GM21529 (cell line): ENCODE measurements at regions not wholly inside any gene's neighbourhood (a gene's known extent, or its start where the extent isn't known, plus 50 kb on each side); places are given as distances from the start of the nearest gene placed in this dataset.

Experiments
- ATAC-seq: cut with Tn5 transposase; IDR thresholded peaks from one replicate; pipeline ENCODE4 v1.9.1; 2021; ENCODE audit not compliant: unreplicated experiment

DNA sequence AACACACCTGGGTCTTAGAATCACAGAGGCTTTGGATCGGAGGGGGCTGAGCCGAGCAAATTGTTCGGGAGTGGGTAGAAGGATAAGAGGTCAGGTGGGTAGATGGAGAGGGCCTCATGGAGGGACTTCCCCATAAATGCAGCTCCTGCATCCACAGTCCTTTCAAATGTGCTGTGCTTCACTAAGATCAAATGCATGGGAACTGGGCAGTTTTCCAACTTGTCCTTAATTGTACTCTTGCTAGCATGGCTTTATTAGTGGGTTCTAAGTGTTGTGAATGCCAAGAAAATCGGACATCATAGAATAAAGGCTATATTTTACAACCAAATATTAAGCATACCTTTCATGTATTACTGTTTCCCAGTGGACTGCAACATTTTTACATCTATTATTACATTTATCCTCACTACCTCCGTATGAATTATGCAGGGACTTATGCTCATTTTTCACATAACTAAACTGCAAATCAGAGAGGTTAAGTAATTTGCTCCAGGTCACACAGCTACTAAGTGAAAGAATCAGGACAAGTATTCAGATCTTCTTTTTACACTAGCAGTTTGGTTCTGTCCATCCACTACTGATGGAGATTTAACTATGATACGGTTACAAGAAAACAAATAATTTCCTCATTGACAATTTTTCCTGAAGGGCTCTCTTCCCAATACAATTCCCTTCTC, 174.5 kb upstream of the RUNX1 start:
- ATAC-seq: no peak

DNA sequence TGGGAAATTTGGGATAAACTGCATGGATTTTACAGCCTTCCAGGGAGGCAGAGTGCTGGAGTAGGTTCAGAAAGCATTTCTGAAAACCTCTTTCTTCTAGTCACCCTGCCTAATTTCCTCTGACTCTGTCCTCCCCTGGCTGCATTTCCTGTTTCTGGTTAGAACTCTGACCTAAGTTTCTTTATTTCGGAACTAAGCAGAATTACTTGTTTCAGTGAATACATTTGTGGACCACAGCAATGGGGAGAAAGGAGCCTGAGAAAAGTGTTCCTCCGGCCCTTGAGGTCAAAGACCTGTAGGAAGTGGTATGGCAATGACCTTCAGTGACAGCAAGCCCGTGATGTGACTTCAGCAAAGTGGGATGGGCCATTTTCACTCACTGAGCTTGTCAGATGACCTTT, 173.4 kb upstream of the RUNX1 start:
- peak; percentile 52 for ATAC-seq

DNA sequence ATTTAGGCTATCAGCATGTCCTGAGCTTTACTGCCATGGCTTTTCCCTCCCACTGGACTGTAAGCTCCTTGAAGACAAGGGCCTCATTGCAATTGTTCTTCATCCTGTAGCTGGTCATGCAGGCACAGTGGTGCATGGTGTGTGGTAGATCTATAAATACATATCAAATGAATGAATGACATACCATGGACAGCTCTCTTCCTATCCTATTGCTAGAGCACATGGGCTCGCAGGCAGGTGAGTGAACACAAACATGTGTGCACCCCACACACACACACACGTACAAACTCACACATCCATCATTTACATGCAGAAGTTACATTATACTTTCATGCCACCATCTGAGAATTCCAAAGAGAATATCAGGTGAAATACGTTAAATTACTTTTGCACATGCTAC, 172.9 kb upstream of the RUNX1 start:
- no peak for ATAC-seq

DNA sequence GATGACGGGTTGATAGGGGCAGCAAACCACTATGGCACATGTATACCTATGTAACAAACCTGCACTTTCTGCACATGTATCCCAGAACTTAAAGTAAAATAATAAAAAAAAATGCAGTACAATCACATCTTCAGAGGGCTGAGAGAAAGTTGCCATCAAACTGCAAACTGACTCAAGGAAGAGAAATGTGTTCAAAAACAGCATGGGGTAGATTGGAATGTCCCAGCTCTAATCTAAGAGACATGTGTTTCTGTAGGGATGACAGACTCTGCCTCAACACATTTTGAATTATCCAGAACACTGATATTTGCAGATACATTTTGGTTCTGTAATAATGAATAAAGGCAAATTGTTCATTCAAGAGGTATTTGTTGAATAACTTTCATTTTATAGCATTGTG, 171.2 kb upstream of the RUNX1 start:
- ATAC-seq: no peak

DNA sequence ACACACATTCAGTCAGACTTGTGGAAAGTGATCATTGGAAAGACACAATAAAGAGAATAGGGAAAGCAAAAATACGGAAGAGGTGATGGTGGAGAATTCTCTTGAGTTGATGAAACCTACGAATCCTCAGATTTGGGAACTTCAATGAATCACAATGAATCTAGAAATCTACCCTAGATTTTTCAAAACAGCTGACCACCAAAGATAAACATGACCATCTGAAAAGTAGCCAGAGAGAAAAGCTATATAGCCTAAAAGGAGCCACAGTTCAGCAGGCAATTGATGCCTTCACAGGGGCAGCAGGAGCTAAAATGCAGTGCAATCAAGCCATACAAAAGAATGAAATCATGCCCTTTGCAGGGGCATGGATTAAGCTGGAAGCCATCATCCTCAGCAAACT, 170.6 kb upstream of the RUNX1 start:
- ATAC-seq: no peak

DNA sequence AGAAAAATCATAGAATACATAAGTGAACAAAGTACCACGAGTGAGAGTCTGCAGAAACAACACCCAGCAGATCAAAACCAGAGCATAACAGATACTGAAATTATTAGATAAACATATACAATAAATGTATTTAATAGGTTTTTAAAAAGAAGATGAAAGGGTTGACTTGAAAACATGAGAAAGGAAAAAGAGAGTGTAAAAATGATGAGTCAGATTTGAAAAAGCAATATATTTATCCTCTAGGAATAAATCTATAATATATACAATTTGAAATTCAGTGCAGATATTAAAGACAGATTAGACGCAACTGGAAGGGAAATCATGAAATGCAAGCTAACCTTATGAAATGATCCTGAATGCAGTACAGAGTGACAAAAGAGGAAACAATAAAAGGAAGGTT, 170.2 kb upstream of the RUNX1 start:
- ATAC-seq: no peak

DNA sequence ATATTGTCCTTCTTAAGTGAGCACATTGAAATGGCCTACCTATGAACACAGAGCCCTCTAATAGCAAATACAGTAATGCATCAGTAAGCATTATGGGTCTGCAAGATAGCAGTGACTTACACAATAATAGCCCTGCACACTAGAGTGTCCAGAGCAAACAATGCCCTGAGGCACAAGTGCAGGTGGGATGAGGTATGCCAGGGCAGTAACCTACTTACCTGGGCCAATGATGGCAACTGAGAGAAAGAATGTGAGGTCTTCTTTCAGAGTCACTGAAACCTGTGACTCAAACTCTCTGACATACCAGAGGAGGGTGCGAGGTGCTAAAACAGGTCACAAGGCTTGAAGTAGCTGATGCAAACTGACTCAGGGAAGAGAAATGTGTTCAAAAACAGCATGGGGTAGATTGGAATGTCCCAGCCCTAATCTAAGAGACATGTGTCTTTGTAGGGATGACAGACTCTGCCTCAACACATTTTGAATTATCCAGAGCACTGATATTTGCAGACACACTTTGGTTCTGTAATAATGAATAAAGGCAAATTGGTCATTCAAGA, 168.5 kb upstream of the RUNX1 start:
- ATAC-seq: no peak

DNA sequence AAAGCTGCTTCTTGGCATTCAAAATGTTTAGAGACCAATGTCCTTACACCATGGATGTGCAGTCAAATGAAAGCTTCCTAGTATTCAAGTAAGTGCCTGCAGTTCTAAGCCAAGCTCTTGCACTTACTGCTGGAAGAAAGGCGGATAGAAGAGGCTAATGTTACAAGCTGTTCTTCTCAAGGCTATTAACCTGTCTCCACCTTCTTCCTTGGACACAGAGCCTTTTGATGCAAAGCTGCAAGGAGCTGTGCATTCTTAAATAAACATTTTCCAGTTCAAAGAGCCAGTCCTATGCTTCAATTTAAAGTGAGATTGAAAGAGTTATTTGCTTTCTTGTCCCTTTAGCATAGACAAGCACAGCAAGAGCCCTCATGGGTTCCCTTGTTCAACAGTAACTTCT, 167.9 kb upstream of the RUNX1 start:
- ATAC-seq: no peak

DNA sequence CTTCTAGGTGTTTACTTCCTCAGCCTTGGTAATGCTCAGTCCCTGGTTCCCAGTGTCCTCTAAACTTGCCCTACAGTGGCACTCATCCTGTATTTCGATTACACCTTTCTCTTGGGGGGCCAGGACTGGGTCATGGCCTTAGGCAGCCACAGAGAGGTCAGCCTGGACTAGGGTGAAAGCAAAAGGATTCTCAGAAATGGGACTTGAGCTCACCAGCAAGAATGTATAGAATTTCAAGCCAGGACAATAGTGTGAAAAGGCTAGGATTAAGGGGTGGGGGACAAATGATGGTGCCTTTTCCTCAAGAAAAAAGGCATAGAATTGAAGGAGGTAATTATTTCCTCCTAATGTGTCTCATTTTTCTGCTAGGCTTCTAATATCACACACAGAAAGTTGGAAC, 166.8 kb upstream of the RUNX1 start:
- no peak for ATAC-seq

DNA sequence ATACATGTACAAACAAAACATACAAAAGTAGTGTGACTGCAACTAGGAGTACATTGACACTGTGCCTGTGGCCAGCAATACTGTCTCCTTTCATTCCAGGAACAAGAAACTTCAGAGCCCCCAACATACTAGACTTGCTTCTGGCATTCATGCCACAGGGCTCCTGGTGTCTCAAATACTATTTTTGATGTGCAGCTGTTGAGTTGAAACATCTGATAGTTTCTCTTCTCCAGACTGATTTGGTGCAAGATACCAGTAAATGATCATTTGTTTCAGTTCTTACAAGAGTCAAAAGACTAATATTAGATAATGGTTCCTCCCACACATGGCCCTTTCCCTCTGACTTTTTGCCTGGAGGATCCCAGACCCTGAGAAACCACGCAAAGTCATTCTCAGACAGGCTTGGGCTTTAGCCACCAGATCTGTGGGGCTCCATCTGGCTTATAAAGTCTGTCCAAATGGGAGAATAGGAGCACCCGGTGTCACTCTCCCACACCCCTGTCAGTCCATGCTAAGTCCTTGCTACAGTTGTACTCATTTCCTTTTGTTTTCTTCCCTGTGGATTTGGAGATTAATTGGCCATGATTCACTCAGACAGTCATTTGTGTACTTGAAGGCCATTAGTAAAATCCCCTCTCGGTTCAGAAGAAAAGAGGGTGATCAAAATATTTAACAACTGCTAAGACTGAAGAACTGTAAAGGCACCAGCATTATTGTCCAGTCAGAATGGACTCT, 163.5 kb upstream of the RUNX1 start:
- no peak for ATAC-seq

DNA sequence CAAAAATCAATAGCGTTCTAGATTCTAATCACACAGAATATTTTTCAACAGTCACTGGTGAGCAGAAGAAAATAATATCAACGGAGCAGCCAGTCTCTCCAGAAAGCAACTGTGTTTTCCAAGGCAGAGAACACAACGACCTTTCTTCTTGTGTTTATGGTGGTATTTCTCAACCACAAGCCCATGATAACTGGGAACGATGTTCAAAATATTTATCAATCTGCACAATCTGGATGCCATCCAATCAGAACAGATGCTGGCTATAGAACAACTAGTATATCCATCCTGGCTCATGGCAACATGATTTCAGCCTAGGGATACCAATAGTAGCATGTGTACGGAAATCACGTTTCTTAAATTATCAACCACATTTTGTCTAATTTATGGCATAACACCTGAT, 162.7 kb upstream of the RUNX1 start:
- no peak for ATAC-seq

DNA sequence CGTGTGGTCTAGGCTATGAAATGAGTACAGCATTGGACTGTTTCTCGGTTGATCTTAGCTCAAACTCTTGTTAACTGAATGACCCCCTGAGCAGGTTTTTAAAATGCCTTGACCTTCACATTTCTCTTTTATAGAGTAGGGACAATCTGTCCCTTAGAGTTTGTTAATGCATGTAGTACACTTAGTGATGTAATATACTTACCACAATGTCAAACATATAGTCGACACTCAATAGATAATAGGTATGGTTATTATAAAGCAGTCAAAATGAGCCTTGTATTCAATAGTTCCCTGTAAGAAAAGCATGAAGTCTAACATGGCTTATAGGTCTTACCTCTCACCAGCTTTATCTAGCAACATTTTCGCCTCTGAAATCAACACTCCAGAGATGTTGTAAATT, 161.0 kb upstream of the RUNX1 start:
- no peak for ATAC-seq

DNA sequence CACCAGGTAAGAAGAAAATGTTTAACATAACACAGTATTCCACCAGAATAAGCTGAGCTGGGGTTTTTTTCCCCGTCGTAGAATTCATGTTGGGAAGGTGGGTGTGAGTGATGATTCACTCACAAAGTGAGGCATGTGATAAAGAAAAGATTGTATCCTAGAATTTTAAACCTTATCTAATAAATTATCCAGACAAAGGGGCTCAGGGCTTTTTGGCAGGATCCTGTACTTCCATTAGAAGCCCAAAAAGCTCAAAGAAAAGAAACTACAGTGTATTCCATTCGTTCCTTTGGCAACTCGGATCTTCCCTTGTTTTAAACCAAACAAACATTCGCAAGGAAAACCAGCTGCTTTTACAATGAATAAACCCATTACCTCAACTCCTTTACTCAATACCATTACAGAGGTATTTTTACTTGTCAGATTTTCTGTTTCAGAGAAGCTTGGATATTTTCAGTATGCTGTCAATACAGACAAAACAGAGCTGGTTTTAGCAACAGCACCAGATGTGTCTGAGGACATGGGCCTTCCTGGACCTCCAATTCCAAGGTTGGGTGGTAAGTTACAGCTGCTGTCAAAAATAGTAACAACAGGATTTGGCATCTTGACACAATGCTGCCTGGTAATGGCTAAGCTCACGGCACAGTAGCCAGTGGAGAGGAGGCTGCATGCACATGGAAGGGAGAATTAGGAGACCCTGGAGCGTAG, 159.9 kb upstream of the RUNX1 start:
- no peak for ATAC-seq

DNA sequence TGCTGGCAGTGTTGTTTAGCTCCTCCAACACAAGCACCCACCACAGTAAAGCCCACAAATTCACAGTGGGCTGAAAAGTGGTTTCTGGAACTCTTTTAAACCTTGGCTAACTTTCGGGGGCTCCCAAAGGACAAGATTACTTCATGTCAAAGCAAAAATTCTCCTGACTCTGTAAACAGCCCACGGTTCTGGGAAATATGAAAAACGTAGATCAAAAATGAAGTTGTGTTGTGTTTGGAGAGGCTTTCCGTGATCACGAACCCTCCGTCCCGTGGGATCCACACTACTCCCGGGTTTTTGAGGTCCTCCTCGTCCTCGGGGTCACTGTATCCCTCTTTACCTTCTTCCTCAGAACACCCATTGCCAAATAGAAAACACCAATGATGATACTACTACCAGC, 159.0 kb upstream of the RUNX1 start:
- no peak for ATAC-seq

DNA sequence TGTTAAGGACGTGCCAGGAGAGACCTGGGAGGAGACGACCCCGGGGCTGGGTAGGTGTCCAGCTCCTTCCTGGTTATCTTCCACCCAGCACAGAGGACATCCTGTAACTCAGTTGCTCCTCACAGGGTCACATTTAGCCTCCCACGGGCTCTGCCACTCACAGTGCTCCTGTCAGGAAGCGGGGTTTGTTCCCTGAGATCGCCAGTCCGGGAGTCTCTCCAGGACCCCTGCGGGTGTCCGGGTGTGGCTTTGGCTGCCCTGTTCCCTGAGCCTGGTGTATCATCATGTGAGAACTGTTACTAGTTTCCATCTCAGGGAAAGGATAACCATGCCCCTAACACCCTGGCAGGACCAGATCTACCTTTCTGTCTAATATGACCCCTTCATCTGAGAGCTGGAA, 158.2 kb upstream of the RUNX1 start:
- no peak for ATAC-seq

DNA sequence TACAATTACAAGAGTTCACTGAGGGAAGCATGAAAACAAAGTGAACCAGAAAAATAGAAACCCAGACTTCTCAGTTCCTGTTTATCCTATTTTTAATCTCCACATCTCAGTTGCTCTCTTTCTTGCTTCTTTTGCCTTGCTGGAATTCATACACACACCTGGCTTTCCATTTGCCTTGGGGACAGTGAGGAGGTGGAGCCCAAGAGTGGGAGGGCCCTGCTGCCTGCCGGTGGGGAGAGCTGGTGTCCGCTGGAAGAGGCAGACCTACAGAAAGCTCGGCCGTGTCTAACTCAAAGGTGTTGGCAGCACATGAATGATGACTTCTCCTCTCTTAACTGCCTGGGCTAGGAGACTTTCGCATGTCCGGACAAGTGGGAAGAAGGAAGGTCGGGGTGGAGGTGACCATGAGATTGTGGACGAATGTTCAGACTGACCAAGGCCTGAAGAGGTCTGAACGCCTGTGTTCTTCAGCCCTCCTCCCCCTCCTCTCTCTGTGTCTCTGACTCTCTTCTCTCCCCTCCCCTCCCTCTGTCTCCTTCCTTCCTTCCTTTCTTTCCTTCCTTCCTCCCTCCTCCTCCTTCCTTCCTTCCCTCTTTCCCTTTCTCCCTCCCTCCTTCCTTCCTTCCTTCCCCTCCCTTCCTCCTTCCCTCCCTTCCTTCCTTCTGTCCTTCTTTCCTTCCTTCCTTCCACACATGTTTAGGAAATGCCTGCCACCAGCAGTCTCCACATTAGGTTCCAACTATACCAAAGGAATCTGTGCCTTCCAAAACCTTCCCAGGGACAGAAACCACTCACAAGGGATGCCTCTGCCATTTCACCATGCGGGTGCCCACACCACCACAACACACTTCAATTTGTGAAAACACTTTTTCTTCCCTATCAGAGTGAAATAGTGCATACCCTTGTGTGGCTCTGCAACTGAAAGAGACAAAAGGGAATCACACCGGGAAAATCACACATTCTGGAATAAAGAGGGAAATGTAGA, 157.3 kb upstream of the RUNX1 start:
- peak; percentile 62 for ATAC-seq

DNA sequence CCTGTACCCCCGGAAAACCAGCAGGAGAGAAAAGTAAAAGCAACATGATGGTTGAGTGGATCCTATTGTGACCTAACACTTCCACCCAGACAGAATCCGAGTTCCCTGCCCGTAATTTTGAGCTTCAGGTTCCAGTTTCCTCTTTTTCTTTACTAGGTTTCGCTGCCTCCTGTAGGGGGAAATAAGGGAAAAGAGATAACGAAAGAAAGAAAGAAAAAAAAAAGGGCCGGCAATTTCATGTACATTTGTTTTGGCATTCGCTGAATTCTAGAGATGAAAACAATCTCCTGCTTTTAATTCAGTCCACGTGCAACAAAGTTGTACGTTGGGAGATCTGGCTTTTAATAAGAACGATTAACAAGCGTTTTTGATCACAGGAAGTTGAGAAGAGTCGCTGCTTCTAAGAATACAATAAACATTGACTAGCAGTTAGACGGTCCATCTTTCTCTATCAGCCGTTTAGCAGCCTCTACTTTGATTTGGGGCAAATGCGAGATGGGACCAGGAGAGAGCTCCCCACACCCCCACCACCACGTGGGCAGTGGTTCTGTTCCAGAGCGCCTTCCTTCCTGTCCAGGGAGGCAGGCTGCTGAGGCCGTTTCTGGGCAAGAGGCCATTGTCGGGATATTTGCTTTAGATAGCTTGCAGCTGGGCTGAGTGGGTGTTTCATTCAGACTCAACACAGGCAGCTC, 155.9 kb upstream of the RUNX1 start:
- ATAC-seq: no peak

DNA sequence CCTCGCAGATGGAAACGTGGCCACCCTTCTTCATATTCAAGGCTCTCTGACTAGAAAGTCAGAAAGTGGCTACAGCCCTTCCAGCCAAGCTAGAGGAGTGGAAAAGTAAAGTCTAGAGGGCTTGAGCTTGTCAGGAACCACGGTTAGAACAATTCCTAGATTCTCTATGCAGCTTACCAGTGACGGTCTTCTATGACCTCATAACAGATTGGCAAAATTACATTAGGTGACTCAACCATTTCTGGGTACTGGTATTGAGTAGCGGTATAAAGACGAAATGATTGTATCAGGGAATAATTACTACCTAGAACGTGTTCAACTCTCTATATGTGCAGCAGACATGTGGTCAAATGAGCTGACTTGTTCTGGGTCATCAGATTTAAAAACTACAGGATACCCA, 155.0 kb upstream of the RUNX1 start:
- ATAC-seq: no peak

DNA sequence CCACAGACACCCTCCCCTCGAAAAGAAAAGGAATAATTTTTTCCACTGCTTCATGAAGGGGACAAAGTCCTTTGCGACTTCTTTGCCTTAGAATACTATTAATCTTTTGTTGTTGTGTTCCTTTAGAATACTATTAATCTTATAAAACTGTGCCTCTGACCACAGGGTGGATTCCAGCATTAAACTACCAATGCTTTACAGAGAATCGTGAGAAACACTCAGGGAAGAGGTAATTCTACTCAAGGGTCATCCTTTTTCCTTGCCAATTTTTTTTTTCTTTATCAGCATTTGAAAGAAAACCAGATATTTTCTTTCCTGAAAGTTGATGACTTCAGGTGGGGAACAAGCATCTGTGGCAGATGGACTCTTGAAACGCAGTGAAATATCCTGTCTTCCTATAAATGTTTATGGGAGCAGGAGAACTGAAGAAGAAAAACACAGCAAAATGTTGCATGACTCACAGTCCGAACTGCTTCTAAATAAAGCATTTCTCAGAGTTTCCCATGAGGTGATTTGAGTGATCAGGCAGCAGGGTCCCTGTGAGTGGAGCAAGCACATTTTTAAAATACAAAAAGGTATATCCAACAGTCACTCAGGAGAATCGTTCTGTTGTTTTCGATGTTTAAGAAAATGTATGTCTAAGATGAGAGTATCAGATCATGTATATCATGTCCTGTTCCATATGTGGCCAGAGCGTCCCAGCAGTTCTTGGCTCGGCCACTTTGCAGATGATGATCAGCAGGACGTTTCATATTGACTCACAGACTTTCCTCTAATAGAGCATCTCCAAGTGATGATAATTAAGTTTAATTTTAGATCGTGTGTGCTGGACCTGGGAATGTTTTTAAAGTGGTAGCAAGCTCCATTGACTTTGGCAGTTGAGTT, 154.2 kb upstream of the RUNX1 start:
- ATAC-seq: no peak
